Sigmoid colon (tissue), 4 donors: ENCODE measurements at regions not wholly inside any gene's neighbourhood (a gene's known extent, or its start where the extent isn't known, plus 50 kb on each side); places are given as distances from the start of the nearest gene placed in this dataset.

Source experiments
- CTCF ChIP-seq, 4 experiments: fragments of 450-650 bp in 3 of 4; fragments of 200-600 bp in 1 of 4; IDR thresholded peaks; one replicate each; pipeline ENCODE4 v1.5.1; 2016 to 2019; ENCODE audit warnings: antibody characterized with exemption in 4 of 4, mild to moderate bottlenecking in 3 of 4, moderate library complexity in 2 of 4
- EP300 ChIP-seq, 4 donors: sonication (generic); formaldehyde crosslinking; IDR thresholded peaks; one replicate each; pipeline ENCODE4 v1.6.1; 2017; ENCODE audit warnings: antibody characterized with exemption in 4 of 4
- POLR2A ChIP-seq, 2 donors: fragments of 450-650 bp; IDR thresholded peaks; one replicate each; pipeline ENCODE4 v1.6.1; 2016; ENCODE audit warnings: antibody characterized with exemption in 2 of 2, mild to moderate bottlenecking in 2 of 2, moderate library complexity in 2 of 2

DNA sequence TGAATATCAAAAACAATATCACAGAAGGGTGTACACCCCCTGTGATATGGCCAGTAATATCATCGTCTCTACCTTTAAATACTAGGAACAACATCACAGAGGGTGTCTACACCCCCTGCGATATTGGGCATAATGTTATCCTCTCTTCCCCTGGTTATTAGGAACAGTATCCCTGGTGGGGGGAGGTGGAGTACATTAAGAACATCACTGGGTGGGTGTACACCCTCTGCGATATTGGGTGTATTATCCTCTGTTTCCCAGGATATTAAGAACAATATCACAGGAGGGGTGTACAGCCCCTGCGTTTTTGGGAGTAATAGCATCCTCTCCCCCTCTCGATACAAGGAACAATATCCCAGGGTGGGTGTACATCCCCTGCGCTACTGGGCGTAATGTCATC is 1932.8 kb downstream of the SUCLG1 start:
- TF ChIP-seq POLR2A (IDR thresholded peaks at IDR 0.05): no peak
- no peak for TF ChIP-seq CTCF (IDR thresholded peaks at IDR 0.05)
- no peak for TF ChIP-seq EP300 (IDR thresholded peaks at IDR 0.05)
